ENCODE measurements at regions not wholly inside any gene's neighbourhood (a gene's known extent, or its start where the extent isn't known, plus 50 kb on each side); places are given as distances from the start of the nearest gene placed in this dataset.

DNA sequence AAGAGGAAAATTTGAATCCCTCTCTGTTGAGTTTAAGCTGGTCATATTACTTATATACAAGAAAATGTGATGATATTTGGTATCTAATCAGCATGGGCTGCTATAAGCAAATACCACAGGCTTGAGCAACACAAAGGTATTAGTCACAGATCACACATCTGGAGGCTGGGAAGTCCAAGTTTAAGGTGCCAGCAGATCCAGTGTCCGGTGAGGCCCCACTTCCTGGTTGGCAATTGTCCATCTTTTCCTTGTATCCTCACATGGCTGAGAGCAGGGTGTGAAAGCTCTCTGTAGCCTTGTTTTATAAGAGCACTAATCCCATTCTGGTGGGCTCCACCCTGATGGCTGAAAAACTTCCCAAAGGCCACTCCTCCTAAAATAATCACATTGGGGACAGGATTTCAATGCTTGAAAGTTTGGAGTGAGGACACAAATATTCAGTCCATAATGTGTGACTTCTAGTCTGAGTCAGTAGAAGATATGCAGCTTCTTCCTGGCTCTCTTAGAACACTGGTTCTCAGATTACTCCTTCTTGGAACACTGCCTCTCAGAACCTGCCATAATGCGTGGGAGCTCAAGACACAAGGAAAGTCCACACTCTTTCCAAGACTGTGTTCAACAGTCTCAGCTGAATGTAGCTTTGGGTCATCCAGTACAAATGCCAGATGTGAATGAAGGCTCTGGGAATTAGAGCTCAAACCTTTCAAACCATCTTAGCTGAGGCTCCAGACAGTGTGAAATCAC is 124.1 kb downstream of the PRDM9 start:
- TF ChIP-seq, protein P1, sequence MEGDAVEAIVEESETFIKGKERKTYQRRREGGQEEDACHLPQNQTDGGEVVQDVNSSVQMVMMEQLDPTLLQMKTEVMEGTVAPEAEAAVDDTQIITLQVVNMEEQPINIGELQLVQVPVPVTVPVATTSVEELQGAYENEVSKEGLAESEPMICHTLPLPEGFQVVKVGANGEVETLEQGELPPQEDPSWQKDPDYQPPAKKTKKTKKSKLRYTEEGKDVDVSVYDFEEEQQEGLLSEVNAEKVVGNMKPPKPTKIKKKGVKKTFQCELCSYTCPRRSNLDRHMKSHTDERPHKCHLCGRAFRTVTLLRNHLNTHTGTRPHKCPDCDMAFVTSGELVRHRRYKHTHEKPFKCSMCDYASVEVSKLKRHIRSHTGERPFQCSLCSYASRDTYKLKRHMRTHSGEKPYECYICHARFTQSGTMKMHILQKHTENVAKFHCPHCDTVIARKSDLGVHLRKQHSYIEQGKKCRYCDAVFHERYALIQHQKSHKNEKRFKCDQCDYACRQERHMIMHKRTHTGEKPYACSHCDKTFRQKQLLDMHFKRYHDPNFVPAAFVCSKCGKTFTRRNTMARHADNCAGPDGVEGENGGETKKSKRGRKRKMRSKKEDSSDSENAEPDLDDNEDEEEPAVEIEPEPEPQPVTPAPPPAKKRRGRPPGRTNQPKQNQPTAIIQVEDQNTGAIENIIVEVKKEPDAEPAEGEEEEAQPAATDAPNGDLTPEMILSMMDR (conservative IDR thresholded peaks at IDR 0.05; ENCODE audit: low read depth, low read length), result no peak
- TF ChIP-seq MAZ (IDR thresholded peaks at IDR 0.05; ENCODE audit: borderline replicate concordance, low read depth, low read length) (no peak), RAD21 (IDR thresholded peaks at IDR 0.05; ENCODE audit: low read length) (no peak), MXI1 (IDR thresholded peaks at IDR 0.05; ENCODE audit: borderline replicate concordance, low read depth, low read length) (no peak), POLR2A (IDR thresholded peaks at IDR 0.05; ENCODE audit: low read depth, low read length) (no peak), MAFK (IDR thresholded peaks at IDR 0.05; ENCODE audit: low read depth, low read length) (no peak), NFE2L2 (IDR thresholded peaks at IDR 0.05; ENCODE audit: low read depth, low read length) (no peak), RFX5 (IDR thresholded peaks at IDR 0.05; ENCODE audit: low read depth, low read length) (no peak), SMC3 (IDR thresholded peaks at IDR 0.05; ENCODE audit: low read depth, low read length) (no peak)
- TF ChIP-seq, protein P2, sequence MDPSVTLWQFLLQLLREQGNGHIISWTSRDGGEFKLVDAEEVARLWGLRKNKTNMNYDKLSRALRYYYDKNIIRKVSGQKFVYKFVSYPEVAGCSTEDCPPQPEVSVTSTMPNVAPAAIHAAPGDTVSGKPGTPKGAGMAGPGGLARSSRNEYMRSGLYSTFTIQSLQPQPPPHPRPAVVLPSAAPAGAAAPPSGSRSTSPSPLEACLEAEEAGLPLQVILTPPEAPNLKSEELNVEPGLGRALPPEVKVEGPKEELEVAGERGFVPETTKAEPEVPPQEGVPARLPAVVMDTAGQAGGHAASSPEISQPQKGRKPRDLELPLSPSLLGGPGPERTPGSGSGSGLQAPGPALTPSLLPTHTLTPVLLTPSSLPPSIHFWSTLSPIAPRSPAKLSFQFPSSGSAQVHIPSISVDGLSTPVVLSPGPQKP (IDR thresholded peaks at IDR 0.05; ENCODE audit: borderline replicate concordance, low read depth, low read length), result no peak

All from IMR-90 (cell line).